IMR-90 (cell line): ENCODE measurements at regions not wholly inside any gene's neighbourhood (a gene's known extent, or its start where the extent isn't known, plus 50 kb on each side); places are given as distances from the start of the nearest gene placed in this dataset.

Experiments
- ATAC-seq: fragments of 200-7000 bp; cut with Tn5 transposase; 2 replicates; pipeline ENCODE4 v1.9.1; 2020; ENCODE audit warnings: low read depth, mild to moderate bottlenecking, moderate library complexity
- BruUV-seq: library from RNA; stranded (reverse); fragments of 400-500 nt; replicated peaks from 2 replicates; lab custom pipeline; 2021; lab: Mats Ljungman, UMichigan
- CTCF ChIA-PET: fragments of 300-600 bp; formaldehyde crosslinking; extraction: SDS; loops from one replicate; lab custom pipeline; 2021; ENCODE audit warnings: antibody characterized with exemption; lab: Yijun Ruan, JAX
- POLR2A ChIA-PET: fragments of 300-600 bp; sonication (Branson Sonifier 250); formaldehyde crosslinking; loops from one replicate; lab custom pipeline; 2022; ENCODE audit warnings: antibody characterized with exemption; ENCODE audit not compliant: unreplicated experiment; lab: Charles Lee
- DNase-seq: peaks from one replicate; pipeline ENCODE4 v3.0.0; 2013
- H2AFZ ChIP-seq: replicated peaks from 2 replicates; pipeline ENCODE3; 2013; ENCODE audit warnings: low read length, mild to moderate bottlenecking; ENCODE audit not compliant: poor library complexity
- H2AK5ac ChIP-seq: 2 replicates; pipeline ENCODE4 v1.6.1; 2013; ENCODE audit warnings: low read depth, low read length, inconsistent platforms
- H2AK9ac ChIP-seq: replicated peaks from 2 replicates; pipeline ENCODE3; 2013; ENCODE audit warnings: mild to moderate bottlenecking, low read depth, low read length, moderate library complexity; ENCODE audit not compliant: poor library complexity
- H2BK120ac ChIP-seq: 2 replicates; pipeline ENCODE4 v1.6.1; 2013; ENCODE audit warnings: low read depth, low read length, inconsistent platforms
- H2BK15ac ChIP-seq: 3 replicates; pipeline ENCODE4 v1.6.1; 2013; ENCODE audit warnings: low read depth, low read length, inconsistent platforms
- H2BK20ac ChIP-seq: 2 replicates; pipeline ENCODE4 v1.6.1; 2013; ENCODE audit warnings: low read depth, mild to moderate bottlenecking, inconsistent platforms, low read length, moderate library complexity
- H2BK5ac ChIP-seq: 2 replicates; pipeline ENCODE4 v1.6.1; 2013; ENCODE audit warnings: mild to moderate bottlenecking, low read depth, low read length, inconsistent platforms; ENCODE audit not compliant: poor library complexity, severe bottlenecking
- H3K14ac ChIP-seq: replicated peaks from 2 replicates; pipeline ENCODE4 v1.6.1; 2013; ENCODE audit warnings: low read depth, low read length, inconsistent platforms
- H3K18ac ChIP-seq: 2 replicates; pipeline ENCODE4 v1.6.1; 2013; ENCODE audit warnings: low read depth, low read length, control low read depth
- H3K23ac ChIP-seq: 2 replicates; pipeline ENCODE4 v1.6.1; 2013; ENCODE audit warnings: low read depth, low read length, inconsistent platforms
- H3K27ac ChIP-seq: 2 replicates; pipeline ENCODE4 v1.5.1; 2013; ENCODE audit warnings: mild to moderate bottlenecking, control low read depth, low read length; ENCODE audit not compliant: insufficient read depth
- H3K27me3 ChIP-seq: 2 replicates; pipeline ENCODE4 v1.6.1; 2013; ENCODE audit warnings: low read length; ENCODE audit not compliant: control insufficient read depth, insufficient read depth
- H3K36me3 ChIP-seq: 2 replicates; pipeline ENCODE4 v1.6.1; 2013; ENCODE audit warnings: low read length, mixed read lengths; ENCODE audit not compliant: control insufficient read depth, insufficient read depth
- H3K4ac ChIP-seq: 2 replicates; pipeline ENCODE4 v1.6.1; 2013; ENCODE audit warnings: low read depth, low read length, inconsistent platforms
- H3K4me1 ChIP-seq: 2 replicates; pipeline ENCODE4 v1.6.1; 2013; ENCODE audit warnings: low read length, mixed read lengths; ENCODE audit not compliant: control insufficient read depth, insufficient read depth
- H3K4me2 ChIP-seq: 2 replicates; pipeline ENCODE4 v1.6.1; 2013; ENCODE audit warnings: low read depth, mild to moderate bottlenecking, control low read depth, low read length, moderate library complexity
- H3K4me3 ChIP-seq: 2 replicates; pipeline ENCODE4 v1.5.1; 2013; ENCODE audit warnings: low read depth, mild to moderate bottlenecking, control low read depth, low read length, moderate library complexity; ENCODE audit not compliant: insufficient read depth
- H3K56ac ChIP-seq: 2 replicates; pipeline ENCODE4 v1.6.1; 2013; ENCODE audit warnings: low read length, inconsistent platforms; ENCODE audit not compliant: insufficient read depth; ENCODE audit errors: extremely low read depth
- H3K79me1 ChIP-seq, 2 experiments: 2 replicates each; pipeline ENCODE4 v1.6.1; 2013; ENCODE audit warnings: low read length in 2 of 2, inconsistent platforms in 1 of 2, low read depth in 1 of 2
- H3K9ac ChIP-seq: 2 replicates; pipeline ENCODE4 v1.6.1; 2013; ENCODE audit warnings: low read depth, low read length, control low read depth
- H3K9me1 ChIP-seq: 2 replicates; pipeline ENCODE4 v1.6.1; 2013; ENCODE audit warnings: low read length, inconsistent platforms; ENCODE audit not compliant: insufficient read depth
- H3K9me3 ChIP-seq: 2 replicates; pipeline ENCODE4 v1.6.1; 2013; ENCODE audit warnings: low read length; ENCODE audit not compliant: control insufficient read depth, insufficient read depth
- H4K20me1 ChIP-seq: 2 replicates; pipeline ENCODE4 v1.6.1; 2013; ENCODE audit warnings: low read length, inconsistent platforms; ENCODE audit not compliant: insufficient read depth
- H4K5ac ChIP-seq: 2 replicates; pipeline ENCODE4 v1.6.1; 2013; ENCODE audit warnings: mild to moderate bottlenecking, low read depth, low read length, control low read depth
- H4K8ac ChIP-seq, 2 experiments: 2 replicates each; pipeline ENCODE4 v1.6.1; 2013; ENCODE audit warnings: low read depth in 2 of 2, low read length in 2 of 2, control low read depth in 1 of 2, inconsistent platforms in 1 of 2
- H4K91ac ChIP-seq: 2 replicates; pipeline ENCODE4 v1.6.1; 2013; ENCODE audit warnings: low read depth, low read length, inconsistent platforms; ENCODE audit not compliant: insufficient read depth
- BHLHE40 ChIP-seq: fragments of 150-350 bp; IDR thresholded peaks from 2 replicates; pipeline ENCODE4 v1.6.1; 2016; ENCODE audit warnings: mild to moderate bottlenecking, low read depth, low read length
- CEBPB ChIP-seq: IDR thresholded peaks from 2 replicates; pipeline ENCODE4 v1.6.1; 2012; ENCODE audit warnings: low read depth, low read length, improper control_type of control experiment
- CHD1 ChIP-seq: IDR thresholded peaks from 2 replicates; pipeline ENCODE4 v1.6.1; 2012; ENCODE audit warnings: low read depth, low read length, improper control_type of control experiment
- FOS ChIP-seq: fragments of 150-350 bp; IDR thresholded peaks from 2 replicates; pipeline ENCODE4 v1.6.1; 2016; ENCODE audit warnings: low read depth, low read length
- MAFK ChIP-seq: IDR thresholded peaks from 2 replicates; pipeline ENCODE4 v1.6.1; 2012; ENCODE audit warnings: low read depth, low read length, improper control_type of control experiment
- MAZ ChIP-seq: IDR thresholded peaks from 2 replicates; pipeline ENCODE4 v1.6.1; 2012; ENCODE audit warnings: low read depth, mild to moderate bottlenecking, low read length, improper control_type of control experiment, moderate library complexity, borderline replicate concordance
- MXI1 ChIP-seq: IDR thresholded peaks from 2 replicates; pipeline ENCODE4 v1.6.1; 2012; ENCODE audit warnings: low read depth, mild to moderate bottlenecking, low read length, moderate library complexity, borderline replicate concordance
- NFE2L2 ChIP-seq: fragments of 150-350 bp; IDR thresholded peaks from 2 replicates; pipeline ENCODE4 v1.6.1; 2016; ENCODE audit warnings: low read depth, mild to moderate bottlenecking, low read length
- POLR2A ChIP-seq: IDR thresholded peaks from 2 replicates; pipeline ENCODE4 v1.6.1; 2012; ENCODE audit warnings: mild to moderate bottlenecking, low read depth, low read length
- RAD21 ChIP-seq: IDR thresholded peaks from 2 replicates; pipeline ENCODE4 v1.6.1; 2012; ENCODE audit warnings: low read length, improper control_type of control experiment
- RCOR1 ChIP-seq: IDR thresholded peaks from 2 replicates; pipeline ENCODE4 v1.6.1; 2012; ENCODE audit warnings: mild to moderate bottlenecking, low read length, improper control_type of control experiment; ENCODE audit not compliant: insufficient replicate concordance
- RFX5 ChIP-seq: IDR thresholded peaks from 2 replicates; pipeline ENCODE4 v1.8.0; 2012; ENCODE audit warnings: low read depth, mild to moderate bottlenecking, low read length, moderate library complexity
- SMC3 ChIP-seq: fragments of 150-350 bp; IDR thresholded peaks from 2 replicates; pipeline ENCODE4 v1.6.1; 2016; ENCODE audit warnings: low read depth, mild to moderate bottlenecking, antibody characterized with exemption, low read length, moderate library complexity
- USF2 ChIP-seq: fragments of 150-350 bp; IDR thresholded peaks from 2 replicates; pipeline ENCODE4 v1.6.1; 2017; ENCODE audit warnings: mild to moderate bottlenecking, antibody characterized with exemption, low read length, low read depth
- WGBS, 2 experiments: methylation state at CpG; one replicate each; pipeline versions ENCODE4 v1.1.5 to v1.1.7; 2013; ENCODE audit warnings: missing lambda C conversion rate in 2 of 2; ENCODE audit not compliant: insufficient read length in 1 of 2; ENCODE audit errors: extremely low coverage in 2 of 2; 5-methylcytosine and 5-hydroxymethylcytosine counted together
- dilution Hi-C: fragments of 300-500 bp; cut with HindIII; formaldehyde crosslinking; loops from one replicate; pipeline ENCODE4 v1.14.3; 2018; ENCODE audit warnings: low sequenced_read_pairs; ENCODE audit not compliant: unreplicated experiment
- in situ Hi-C: fragments of 300-500 bp; cut with MboI; formaldehyde crosslinking; loops from 3 replicates; pipeline ENCODE4 v1.14.3; 2019; ENCODE audit warnings: low sequenced_read_pairs, inconsistent platforms, mixed read lengths
- intact Hi-C: fragments of 100-400 bp; cut with micrococcal nuclease; formaldehyde crosslinking; loops from 2 replicates; pipeline ENCODE4 v1.10.0; 2022
- TF ChIP-seq, protein P1 (sequence below): conservative IDR thresholded peaks from 2 replicates; pipeline ENCODE4 v1.5.1; 2012; ENCODE audit warnings: mild to moderate bottlenecking, low read depth, low read length, improper control_type of control experiment
- TF ChIP-seq, protein P2 (sequence below): fragments of 150-350 bp; IDR thresholded peaks from 2 replicates; pipeline ENCODE4 v1.6.1; 2016; ENCODE audit warnings: low read depth, mild to moderate bottlenecking, low read length, moderate library complexity, borderline replicate concordance

DNA sequence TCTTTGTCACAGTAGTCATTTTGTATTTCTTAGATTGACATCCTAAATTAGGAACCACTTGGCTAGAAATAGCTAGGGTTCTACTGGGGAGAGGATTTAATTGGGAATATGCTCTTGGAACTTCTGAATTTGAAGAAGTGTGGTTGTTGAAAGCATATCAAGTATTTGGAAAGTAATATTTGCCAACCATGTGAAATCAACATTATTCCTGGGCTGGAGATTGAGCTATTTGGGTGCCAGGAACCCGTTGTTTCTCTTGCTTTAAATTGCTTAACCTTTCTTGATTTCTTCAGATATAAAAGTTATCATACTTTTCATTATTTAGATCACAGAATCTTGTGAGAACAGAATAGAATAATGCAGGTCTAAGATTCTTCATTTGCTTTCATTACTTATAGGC lies 178.4 kb upstream of the ELL2 start:
- H4K20me1 ChIP-seq, result no peaks in the 10 kb centered on the region
- no peak overlapping the region for H3K4me2 ChIP-seq
- no peak overlapping the region for H2BK5ac ChIP-seq
- H2AK9ac ChIP-seq, result no peak overlapping the region
- ATAC-seq (no peak), DNase-seq (no peak)
- dilution Hi-C loops (no loop called here), in situ Hi-C loops (no loop called here), intact Hi-C loops (loop anchor here (5.0 to 10.0 kb wide), 2 partner anchors 73 to 285 kb away; no protein-coding TSS in a partner anchor)
- no peak overlapping the region for H4K5ac ChIP-seq
- ChIA-PET POLR2A (no interaction called here), CTCF (interaction anchor here (0.5 kb wide), 1 partner anchor 95 kb away, joined by 5 read pairs; no protein-coding TSS in a partner anchor)
- H4K8ac ChIP-seq, result no peak overlapping the region
- BruUV-seq, result no TSS peak
- H3K4me1 ChIP-seq, result peaks cover 5% of the 10 kb centered on the region
- H3K56ac ChIP-seq, result no peak overlapping the region
- H2BK15ac ChIP-seq, result 0 out of 3 replicates have a peak overlapping the region, but pooled peaks have one; percentile 78
- no peak overlapping the region for H4K91ac ChIP-seq
- H3K4ac ChIP-seq, result no peak overlapping the region
- no peak overlapping the region for H3K27ac ChIP-seq
- no peaks in the 10 kb centered on the region for H3K9me3 ChIP-seq
- no peaks in the 10 kb centered on the region for H3K79me1 ChIP-seq
- no peaks in the 10 kb centered on the region for H3K27me3 ChIP-seq
- H3K23ac ChIP-seq, result no peak overlapping the region
- WGBS, 2 experiments, result no CpG with 5 or more reads among the region's 1 CpG
- H3K9me1 ChIP-seq, result no peaks in the 10 kb centered on the region
- TF ChIP-seq MAZ (no peak), RCOR1 (no peak), SMC3 (no peak), BHLHE40 (no peak), CEBPB (no peak), RFX5 (no peak), MAFK (no peak), NFE2L2 (no peak), RAD21 (no peak), FOS (no peak), MXI1 (no peak), CHD1 (no peak), USF2 (no peak), POLR2A (no peak)
- TF ChIP-seq, protein P1, sequence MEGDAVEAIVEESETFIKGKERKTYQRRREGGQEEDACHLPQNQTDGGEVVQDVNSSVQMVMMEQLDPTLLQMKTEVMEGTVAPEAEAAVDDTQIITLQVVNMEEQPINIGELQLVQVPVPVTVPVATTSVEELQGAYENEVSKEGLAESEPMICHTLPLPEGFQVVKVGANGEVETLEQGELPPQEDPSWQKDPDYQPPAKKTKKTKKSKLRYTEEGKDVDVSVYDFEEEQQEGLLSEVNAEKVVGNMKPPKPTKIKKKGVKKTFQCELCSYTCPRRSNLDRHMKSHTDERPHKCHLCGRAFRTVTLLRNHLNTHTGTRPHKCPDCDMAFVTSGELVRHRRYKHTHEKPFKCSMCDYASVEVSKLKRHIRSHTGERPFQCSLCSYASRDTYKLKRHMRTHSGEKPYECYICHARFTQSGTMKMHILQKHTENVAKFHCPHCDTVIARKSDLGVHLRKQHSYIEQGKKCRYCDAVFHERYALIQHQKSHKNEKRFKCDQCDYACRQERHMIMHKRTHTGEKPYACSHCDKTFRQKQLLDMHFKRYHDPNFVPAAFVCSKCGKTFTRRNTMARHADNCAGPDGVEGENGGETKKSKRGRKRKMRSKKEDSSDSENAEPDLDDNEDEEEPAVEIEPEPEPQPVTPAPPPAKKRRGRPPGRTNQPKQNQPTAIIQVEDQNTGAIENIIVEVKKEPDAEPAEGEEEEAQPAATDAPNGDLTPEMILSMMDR, result no peak
- TF ChIP-seq, protein P2, sequence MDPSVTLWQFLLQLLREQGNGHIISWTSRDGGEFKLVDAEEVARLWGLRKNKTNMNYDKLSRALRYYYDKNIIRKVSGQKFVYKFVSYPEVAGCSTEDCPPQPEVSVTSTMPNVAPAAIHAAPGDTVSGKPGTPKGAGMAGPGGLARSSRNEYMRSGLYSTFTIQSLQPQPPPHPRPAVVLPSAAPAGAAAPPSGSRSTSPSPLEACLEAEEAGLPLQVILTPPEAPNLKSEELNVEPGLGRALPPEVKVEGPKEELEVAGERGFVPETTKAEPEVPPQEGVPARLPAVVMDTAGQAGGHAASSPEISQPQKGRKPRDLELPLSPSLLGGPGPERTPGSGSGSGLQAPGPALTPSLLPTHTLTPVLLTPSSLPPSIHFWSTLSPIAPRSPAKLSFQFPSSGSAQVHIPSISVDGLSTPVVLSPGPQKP, result no peak
- H3K4me3 ChIP-seq, result no peak overlapping the region
- no peak overlapping the region for H3K18ac ChIP-seq
- no peak overlapping the region for H2AK5ac ChIP-seq
- no peak overlapping the region for H3K9ac ChIP-seq
- no peaks in the 10 kb centered on the region for H3K36me3 ChIP-seq
- no peak overlapping the region for H2AFZ ChIP-seq
- H2BK20ac ChIP-seq, result no peak overlapping the region
- no peak overlapping the region for H3K14ac ChIP-seq
- H2BK120ac ChIP-seq, result no peak overlapping the region
